ENCODE measurements at regions not wholly inside any gene's neighbourhood (a gene's known extent, or its start where the extent isn't known, plus 50 kb on each side); places are given as distances from the start of the nearest gene placed in this dataset.

DNA sequence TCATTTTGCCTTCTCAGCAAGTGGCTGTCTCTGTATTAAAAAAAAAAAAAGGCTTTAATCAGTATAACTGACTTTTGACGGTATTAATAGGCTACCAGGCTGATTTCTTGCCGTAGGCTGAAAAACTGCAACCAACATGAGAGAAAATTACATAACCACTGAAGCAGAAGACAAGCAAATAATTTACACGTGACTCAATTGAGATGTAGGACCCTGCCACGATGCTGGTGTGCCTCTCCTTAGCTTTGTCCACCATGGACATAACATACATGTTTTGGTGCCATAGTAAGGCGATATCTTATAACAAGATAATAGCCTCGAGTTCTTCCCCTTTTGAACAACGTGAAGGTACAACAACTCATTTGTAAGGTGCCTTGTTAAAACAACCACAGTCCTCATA, 88.7 kb upstream of the GRIP1 start:
- FAIRE-seq (no peak), DNase-seq (ENCODE audit: insufficient read length, low spot score) (no peak)
- TF ChIP-seq PAX5 (IDR thresholded peaks at IDR 0.05; ENCODE audit: insufficient read depth, low read length, severe bottlenecking) (no peak), SPI1 (IDR thresholded peaks at IDR 0.05; ENCODE audit: low read depth, low read length) (no peak), POLR2AphosphoS5 (IDR thresholded peaks at IDR 0.05; ENCODE audit: low read depth, low read length) (no peak), POU2F2 (IDR thresholded peaks at IDR 0.05; ENCODE audit: low read depth, low read length) (no peak), POLR2A (IDR thresholded peaks at IDR 0.05; ENCODE audit: low read depth, low read length) (no peak), TAF1 (IDR thresholded peaks at IDR 0.05; ENCODE audit: low read depth, low read length) (no peak)

- DNase-seq (ENCODE audit: insufficient read length, low spot score) (no peak), FAIRE-seq (no peak)
- TF ChIP-seq POU2F2 (IDR thresholded peaks at IDR 0.05; ENCODE audit: low read depth, low read length) (no peak), TAF1 (IDR thresholded peaks at IDR 0.05; ENCODE audit: low read depth, low read length) (no peak), POLR2A (IDR thresholded peaks at IDR 0.05; ENCODE audit: low read depth, low read length) (no peak), PAX5 (IDR thresholded peaks at IDR 0.05; ENCODE audit: insufficient read depth, low read length, severe bottlenecking) (no peak), SPI1 (IDR thresholded peaks at IDR 0.05; ENCODE audit: low read depth, low read length) (no peak), POLR2AphosphoS5 (IDR thresholded peaks at IDR 0.05; ENCODE audit: low read depth, low read length) (no peak)
Observed at GRCh38 chr12:66768293-66768692, 89.4 kb upstream of the GRIP1 start.

DNA sequence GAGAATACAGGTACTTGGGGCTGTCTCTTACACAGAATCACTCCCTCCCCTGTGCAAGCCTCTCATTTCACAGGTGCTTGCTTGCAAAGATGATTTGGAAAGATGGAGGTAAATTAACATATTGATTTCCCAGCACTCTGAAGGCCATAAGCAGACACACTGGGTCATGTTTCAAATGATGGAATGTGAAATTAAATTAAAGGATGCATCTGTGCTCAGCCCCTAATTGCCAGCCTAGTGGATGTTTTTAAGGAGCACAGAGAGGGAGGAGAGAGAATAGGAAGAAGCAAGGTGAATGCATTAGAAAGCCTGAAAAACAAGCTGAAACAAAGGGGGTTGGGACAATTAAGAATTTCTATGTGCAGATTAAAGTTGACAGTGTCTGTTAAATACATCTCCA, 96.1 kb upstream of the GRIP1 start:
- TF ChIP-seq POLR2A (IDR thresholded peaks at IDR 0.05; ENCODE audit: low read depth, low read length) (no peak), POLR2AphosphoS5 (IDR thresholded peaks at IDR 0.05; ENCODE audit: low read depth, low read length) (no peak), TAF1 (IDR thresholded peaks at IDR 0.05; ENCODE audit: low read depth, low read length) (no peak), PAX5 (IDR thresholded peaks at IDR 0.05; ENCODE audit: insufficient read depth, low read length, severe bottlenecking) (no peak), SPI1 (IDR thresholded peaks at IDR 0.05; ENCODE audit: low read depth, low read length) (no peak), POU2F2 (IDR thresholded peaks at IDR 0.05; ENCODE audit: low read depth, low read length) (no peak)
- DNase-seq (ENCODE audit: insufficient read length, low spot score), result no peak
- no peak for FAIRE-seq

- no peak for FAIRE-seq
- DNase-seq (ENCODE audit: insufficient read length, low spot score), result no peak
- TF ChIP-seq POLR2A (IDR thresholded peaks at IDR 0.05; ENCODE audit: low read depth, low read length), result no peak
- TF ChIP-seq POLR2AphosphoS5 (IDR thresholded peaks at IDR 0.05; ENCODE audit: low read depth, low read length), result no peak
- TF ChIP-seq SPI1 (IDR thresholded peaks at IDR 0.05; ENCODE audit: low read depth, low read length), result no peak
- no peak for TF ChIP-seq PAX5 (IDR thresholded peaks at IDR 0.05; ENCODE audit: insufficient read depth, low read length, severe bottlenecking)
- no peak for TF ChIP-seq TAF1 (IDR thresholded peaks at IDR 0.05; ENCODE audit: low read depth, low read length)
- TF ChIP-seq POU2F2 (IDR thresholded peaks at IDR 0.05; ENCODE audit: low read depth, low read length), result no peak
Observed at GRCh38 chr12:66775871-66776270, 97.0 kb upstream of the GRIP1 start.

DNA sequence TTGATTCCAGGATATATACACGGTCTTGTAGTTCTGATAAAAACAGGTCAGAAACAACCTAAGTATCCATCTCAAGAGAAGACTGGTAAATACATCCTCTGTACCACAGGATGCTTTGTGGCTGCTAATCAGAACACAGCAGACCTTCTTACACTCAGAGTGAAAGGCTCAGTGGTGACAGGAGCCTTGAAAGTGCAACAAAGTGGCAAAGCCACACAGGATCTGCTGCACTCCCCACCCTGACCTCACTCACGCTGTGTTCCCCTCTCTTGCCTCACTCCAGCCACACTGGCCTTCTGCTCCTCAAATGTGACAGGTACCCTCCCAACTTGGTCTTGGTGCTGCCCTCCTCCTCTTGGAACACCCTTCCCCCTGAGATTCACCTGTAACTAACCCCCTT, 98.1 kb upstream of the GRIP1 start:
- peak; percentile 2 for DNase-seq (ENCODE audit: insufficient read length, low spot score)
- peak; percentile 23 for FAIRE-seq

DNA sequence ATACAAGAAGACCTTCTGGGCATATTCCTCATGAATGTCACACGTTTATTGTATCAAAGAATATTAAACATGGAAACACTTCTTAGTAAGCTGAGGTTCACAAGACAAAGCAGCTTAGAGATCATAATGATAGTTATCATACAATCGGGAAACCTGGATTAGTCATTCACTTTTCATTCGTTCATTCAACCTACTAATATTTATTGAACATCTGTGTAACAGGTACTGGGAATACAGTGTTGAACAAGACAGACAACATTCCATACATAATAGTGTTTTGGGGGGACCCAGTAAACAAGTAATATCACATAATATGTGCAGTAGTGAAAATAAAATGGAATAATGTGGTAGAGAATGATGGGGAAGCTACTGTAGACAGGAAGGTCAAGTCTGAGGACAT, 100.6 kb upstream of the GRIP1 start:
- FAIRE-seq, result no peak
- TF ChIP-seq POU2F2 (IDR thresholded peaks at IDR 0.05; ENCODE audit: low read depth, low read length) (no peak), PAX5 (IDR thresholded peaks at IDR 0.05; ENCODE audit: insufficient read depth, low read length, severe bottlenecking) (no peak), POLR2A (IDR thresholded peaks at IDR 0.05; ENCODE audit: low read depth, low read length) (no peak), POLR2AphosphoS5 (IDR thresholded peaks at IDR 0.05; ENCODE audit: low read depth, low read length) (no peak), TAF1 (IDR thresholded peaks at IDR 0.05; ENCODE audit: low read depth, low read length) (no peak), SPI1 (IDR thresholded peaks at IDR 0.05; ENCODE audit: low read depth, low read length) (no peak)

More for the DNA sequence above, 98.1 kb upstream of the GRIP1 start:
- TF ChIP-seq PAX5 (IDR thresholded peaks at IDR 0.05; ENCODE audit: insufficient read depth, low read length, severe bottlenecking) (no peak), POLR2AphosphoS5 (IDR thresholded peaks at IDR 0.05; ENCODE audit: low read depth, low read length) (no peak), POU2F2 (IDR thresholded peaks at IDR 0.05; ENCODE audit: low read depth, low read length) (0 out of 2 replicates have a peak, but pooled peaks have one; percentile 38), POLR2A (IDR thresholded peaks at IDR 0.05; ENCODE audit: low read depth, low read length) (no peak), TAF1 (IDR thresholded peaks at IDR 0.05; ENCODE audit: low read depth, low read length) (no peak), SPI1 (IDR thresholded peaks at IDR 0.05; ENCODE audit: low read depth, low read length) (peak; percentile 15; the same call in 1 of the 2 replicates)

GRCh38 chr12:66786531-66787308, 107.8 kb upstream of the GRIP1 start:
- no peak for TF ChIP-seq POLR2AphosphoS5 (IDR thresholded peaks at IDR 0.05; ENCODE audit: low read depth, low read length)
- TF ChIP-seq TAF1 (IDR thresholded peaks at IDR 0.05; ENCODE audit: low read depth, low read length), result no peak
- no peak for TF ChIP-seq PAX5 (IDR thresholded peaks at IDR 0.05; ENCODE audit: insufficient read depth, low read length, severe bottlenecking)
- DNase-seq (ENCODE audit: insufficient read length, low spot score) (no peak), FAIRE-seq (no peak)

More for the DNA sequence above, 100.6 kb upstream of the GRIP1 start:
- no peak for DNase-seq (ENCODE audit: insufficient read length, low spot score)

DNA sequence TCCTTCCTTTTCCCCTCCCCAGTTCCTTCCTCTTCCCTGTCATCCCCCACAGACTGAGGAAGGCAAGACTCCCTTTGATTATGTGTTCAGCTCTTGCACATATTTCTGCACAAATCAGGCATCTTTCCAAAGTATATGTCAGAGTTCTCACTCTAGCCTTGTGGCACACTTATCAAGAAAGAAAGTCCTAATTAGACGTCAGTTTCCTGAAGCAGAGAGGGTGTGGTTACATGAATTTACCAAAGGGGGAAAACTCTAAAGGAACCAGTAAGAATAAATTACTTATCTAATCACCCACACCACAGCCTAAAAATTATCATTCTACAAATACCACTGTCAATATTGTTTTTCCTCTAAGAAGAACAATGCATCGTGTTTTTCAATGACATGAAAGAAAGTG, 120.7 kb upstream of the GRIP1 start:
- no peak for TF ChIP-seq PAX5 (IDR thresholded peaks at IDR 0.05; ENCODE audit: insufficient read depth, low read length, severe bottlenecking)
- no peak for TF ChIP-seq POU2F2 (IDR thresholded peaks at IDR 0.05; ENCODE audit: low read depth, low read length)
- TF ChIP-seq SPI1 (IDR thresholded peaks at IDR 0.05; ENCODE audit: low read depth, low read length), result no peak
- TF ChIP-seq POLR2A (IDR thresholded peaks at IDR 0.05; ENCODE audit: low read depth, low read length), result no peak
- TF ChIP-seq TAF1 (IDR thresholded peaks at IDR 0.05; ENCODE audit: low read depth, low read length), result no peak
- TF ChIP-seq POLR2AphosphoS5 (IDR thresholded peaks at IDR 0.05; ENCODE audit: low read depth, low read length), result no peak
- DNase-seq (ENCODE audit: insufficient read length, low spot score), result no peak
- no peak for FAIRE-seq

DNA sequence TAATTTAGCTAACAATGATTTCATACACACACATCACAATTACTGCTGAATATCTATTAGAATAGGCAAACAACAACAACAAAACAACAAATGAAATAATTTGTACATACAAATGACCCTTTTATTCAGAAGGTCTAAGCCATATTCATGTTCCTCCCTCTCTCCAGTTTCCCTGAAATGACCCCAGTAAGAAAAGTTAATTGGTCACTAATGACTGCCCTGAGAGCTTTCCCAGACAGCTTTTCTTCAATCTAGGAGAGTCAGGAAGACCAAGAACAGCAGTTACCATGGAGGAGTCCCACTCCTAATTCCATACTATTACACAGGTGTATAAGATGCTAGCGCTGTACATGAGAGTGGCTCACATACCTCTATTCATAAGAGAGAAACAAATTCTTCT, 121.2 kb upstream of the GRIP1 start:
- DNase-seq (ENCODE audit: insufficient read length, low spot score) (no peak), FAIRE-seq (no peak)
- TF ChIP-seq POLR2A (IDR thresholded peaks at IDR 0.05; ENCODE audit: low read depth, low read length), result no peak
- TF ChIP-seq POU2F2 (IDR thresholded peaks at IDR 0.05; ENCODE audit: low read depth, low read length), result no peak
- TF ChIP-seq SPI1 (IDR thresholded peaks at IDR 0.05; ENCODE audit: low read depth, low read length), result no peak
- no peak for TF ChIP-seq PAX5 (IDR thresholded peaks at IDR 0.05; ENCODE audit: insufficient read depth, low read length, severe bottlenecking)
- TF ChIP-seq POLR2AphosphoS5 (IDR thresholded peaks at IDR 0.05; ENCODE audit: low read depth, low read length), result no peak
- TF ChIP-seq TAF1 (IDR thresholded peaks at IDR 0.05; ENCODE audit: low read depth, low read length), result no peak

Measured in GM12891 (cell line).